H1 (cell line): ENCODE measurements at regions not wholly inside any gene's neighbourhood (a gene's known extent, or its start where the extent isn't known, plus 50 kb on each side); places are given as distances from the start of the nearest gene placed in this dataset.

Source experiments
- CTCF ChIA-PET: fragments of 300-600 bp; sonication (Branson Sonifier 250); formaldehyde crosslinking; loops from one replicate; lab custom pipeline; 2021; ENCODE audit not compliant: partially characterized antibody; lab: Charles Lee
- POLR2A ChIA-PET: fragments of 300-600 bp; sonication (Branson Sonifier 250); formaldehyde crosslinking; loops from one replicate; lab custom pipeline; 2021; ENCODE audit warnings: inconsistent platforms; ENCODE audit not compliant: partially characterized antibody; lab: Charles Lee
- DNase-seq, 2 experiments: peaks; one replicate each; pipeline versions ENCODE4 v3.0.0 to v3.0.0-alpha.2; 2010 to 2022; ENCODE audit warnings: low spot score in 2 of 2, low read depth in 1 of 2, mixed read lengths in 1 of 2
- FAIRE-seq: peaks from 2 replicates; lab custom pipeline; 2011; peaks lifted over from hg19 to GRCh38; lab: Jason Lieb, UNC
- H2AFZ ChIP-seq: 2 replicates; pipeline ENCODE4 v1.8.1; 2012; ENCODE audit warnings: low read length, inconsistent platforms
- H2AK5ac ChIP-seq: 2 replicates; pipeline ENCODE4 v1.6.1; 2013; ENCODE audit warnings: low read depth, low read length
- H2BK120ac ChIP-seq: replicated peaks from 2 replicates; pipeline ENCODE3; 2013; ENCODE audit warnings: low read depth, low read length, inconsistent platforms
- H2BK12ac ChIP-seq: 2 replicates; pipeline ENCODE4 v1.6.1; 2013; ENCODE audit warnings: low read depth, low read length
- H2BK15ac ChIP-seq: 2 replicates; pipeline ENCODE4 v1.6.1; 2013; ENCODE audit warnings: low read length
- H2BK20ac ChIP-seq: 2 replicates; pipeline ENCODE4 v1.6.1; 2013; ENCODE audit warnings: low read length
- H2BK5ac ChIP-seq: 2 replicates; pipeline ENCODE4 v1.6.1; 2013; ENCODE audit warnings: low read depth, low read length
- H3K14ac ChIP-seq: 2 replicates; pipeline ENCODE4 v1.6.1; 2013; ENCODE audit warnings: inconsistent platforms; ENCODE audit not compliant: insufficient read length
- H3K18ac ChIP-seq: 2 replicates; pipeline ENCODE4 v1.6.1; 2013; ENCODE audit warnings: low read length; ENCODE audit errors: extremely low read depth
- H3K23ac ChIP-seq: 2 replicates; pipeline ENCODE4 v1.6.1; 2013; ENCODE audit warnings: inconsistent platforms; ENCODE audit not compliant: insufficient read length
- H3K23me2 ChIP-seq: 2 replicates; pipeline ENCODE4 v1.6.1; 2013; ENCODE audit warnings: low read depth, low read length
- H3K27ac ChIP-seq: 2 replicates; pipeline ENCODE4 v1.6.1; 2011; ENCODE audit warnings: low read depth, low read length, inconsistent platforms
- H3K27me3 ChIP-seq, 4 experiments: replicated peaks in 1 of 4; 1 replicate in 1 of 4; 2 replicates in 3 of 4; pipeline versions ENCODE4 v1.6.1 to v1.8.1; 2011 to 2013; ENCODE audit warnings: low read length in 3 of 4, mild to moderate bottlenecking in 3 of 4, inconsistent platforms in 2 of 4, mixed read lengths in 2 of 4, moderate library complexity in 1 of 4; ENCODE audit not compliant: control insufficient read depth in 3 of 4, insufficient read depth in 3 of 4; ENCODE audit errors: extremely low read depth in 1 of 4
- H3K36me3 ChIP-seq, 4 experiments: 2 replicates each; pipeline versions ENCODE4 v1.6.1 to v1.8.1; 2011 to 2013; ENCODE audit warnings: mild to moderate bottlenecking in 4 of 4, low read length in 3 of 4, moderate library complexity in 2 of 4, control low read depth in 1 of 4, inconsistent platforms in 1 of 4; ENCODE audit not compliant: insufficient read depth in 4 of 4, control insufficient read depth in 2 of 4
- H3K4ac ChIP-seq: replicated peaks from 2 replicates; pipeline ENCODE3; 2013; ENCODE audit warnings: low read length, low read depth, mixed read lengths, inconsistent platforms; ENCODE audit not compliant: insufficient read length
- H3K4me1 ChIP-seq, 4 experiments: replicated peaks in 1 of 4; 1 replicate in 1 of 4; 2 replicates in 3 of 4; pipeline versions ENCODE4 v1.6.1 to v1.8.1; 2011 to 2013; ENCODE audit warnings: low read length in 3 of 4, inconsistent platforms in 2 of 4, mixed read lengths in 1 of 4; ENCODE audit not compliant: insufficient read depth in 4 of 4, control insufficient read depth in 3 of 4
- H3K4me2 ChIP-seq, 2 experiments: 2 replicates each; pipeline versions ENCODE4 v1.6.1 to v1.8.1; 2011 to 2013; ENCODE audit warnings: low read depth in 2 of 2, low read length in 2 of 2, control low read depth in 1 of 2, inconsistent platforms in 1 of 2, mild to moderate bottlenecking in 1 of 2; ENCODE audit not compliant: insufficient read depth in 1 of 2
- H3K4me3 ChIP-seq, 4 experiments: fragments of 200-600, 300-600 bp in 1 of 4; sonication (generic), shearing (Covaris generic), sonication (Bioruptor Twin) in 1 of 4; 2 replicates each; pipeline versions ENCODE4 v1.5.1 to v1.8.1; 2011 to 2016; ENCODE audit warnings: low read length in 4 of 4, low read depth in 3 of 4, control low read depth in 2 of 4, inconsistent platforms in 2 of 4, mild to moderate bottlenecking in 2 of 4, mixed read lengths in 1 of 4, moderate library complexity in 1 of 4; ENCODE audit not compliant: insufficient read depth in 2 of 4; ENCODE audit errors: extremely low read depth in 1 of 4
- H3K56ac ChIP-seq: replicated peaks from 2 replicates; pipeline ENCODE3; 2013; ENCODE audit warnings: low read depth, mild to moderate bottlenecking, mixed read lengths, low read length, inconsistent platforms; ENCODE audit not compliant: insufficient read length
- H3K79me1 ChIP-seq: 2 replicates; pipeline ENCODE4 v1.6.1; 2013; ENCODE audit warnings: low read depth, low read length, control low read depth
- H3K79me2 ChIP-seq, 2 experiments: 2 replicates each; pipeline versions ENCODE4 v1.6.1 to v1.8.1; 2012 to 2013; ENCODE audit warnings: low read length in 2 of 2, mild to moderate bottlenecking in 2 of 2, inconsistent platforms in 1 of 2; ENCODE audit not compliant: insufficient read depth in 2 of 2, control insufficient read depth in 1 of 2
- H3K9ac ChIP-seq, 4 experiments: replicated peaks in 1 of 4; 1 replicate in 1 of 4; 2 replicates in 3 of 4; pipeline versions ENCODE4 v1.6.1 to v1.8.1; 2011 to 2013; ENCODE audit warnings: low read depth in 3 of 4, low read length in 3 of 4, control low read depth in 2 of 4, mild to moderate bottlenecking in 2 of 4, moderate library complexity in 2 of 4, inconsistent platforms in 1 of 4; ENCODE audit errors: extremely low read depth in 1 of 4
- H3K9me3 ChIP-seq, 2 experiments: 2 replicates each; pipeline versions ENCODE4 v1.6.1 to v1.8.1; 2012 to 2013; ENCODE audit warnings: mild to moderate bottlenecking in 2 of 2, moderate library complexity in 2 of 2, control low read depth in 1 of 2, inconsistent platforms in 1 of 2, low read depth in 1 of 2, low read length in 1 of 2, mixed read lengths in 1 of 2; ENCODE audit not compliant: insufficient read depth in 2 of 2
- H4K20me1 ChIP-seq, 2 experiments: replicated peaks in 1 of 2; 2 replicates each; pipeline versions ENCODE3 to v1.8.1; 2011 to 2013; ENCODE audit warnings: inconsistent platforms in 2 of 2, low read length in 2 of 2, mild to moderate bottlenecking in 1 of 2; ENCODE audit not compliant: insufficient read depth in 2 of 2, control insufficient read depth in 1 of 2
- H4K5ac ChIP-seq: 2 replicates; pipeline ENCODE4 v1.6.1; 2013; ENCODE audit warnings: low read length, low read depth, mixed read lengths, inconsistent platforms; ENCODE audit not compliant: insufficient read length
- H4K8ac ChIP-seq: 2 replicates; pipeline ENCODE4 v1.8.0; 2013; ENCODE audit warnings: mild to moderate bottlenecking, moderate library complexity, low read length, inconsistent platforms; ENCODE audit not compliant: insufficient read depth; ENCODE audit errors: extremely low read depth
- H4K91ac ChIP-seq: replicated peaks from 2 replicates; pipeline ENCODE3; 2013; ENCODE audit warnings: low read length, mixed read lengths, inconsistent platforms; ENCODE audit not compliant: insufficient read length
- CTBP2 ChIP-seq: IDR thresholded peaks from 2 replicates; pipeline ENCODE4 v1.7.0; 2011; ENCODE audit warnings: borderline replicate concordance, mild to moderate bottlenecking, moderate library complexity, mixed read lengths, low read length; ENCODE audit not compliant: insufficient read depth, insufficient read length
- E2F6 ChIP-seq: IDR thresholded peaks from 2 replicates; pipeline ENCODE4 v1.6.1; 2012; ENCODE audit warnings: inconsistent platforms
- FOSL1 ChIP-seq: IDR thresholded peaks from 2 replicates; pipeline ENCODE4 v1.6.1; 2011; ENCODE audit warnings: mild to moderate bottlenecking, low read depth, low read length, moderate library complexity; ENCODE audit not compliant: insufficient read depth
- GTF2F1 ChIP-seq: IDR thresholded peaks from 2 replicates; pipeline ENCODE4 v1.6.1; 2012; ENCODE audit warnings: low read depth, low read length, improper control_type of control experiment, borderline replicate concordance
- JUND ChIP-seq: IDR thresholded peaks from 2 replicates; pipeline ENCODE4 v1.6.1; 2011; ENCODE audit warnings: mild to moderate bottlenecking, improper control_type of control experiment, low read length
- WGBS, 2 experiments: shearing (Covaris generic) in 1 of 2; methylation state at CpG; one replicate each; pipeline versions ENCODE4 v1.1.6 to v1.1.7; 2013 to 2015; ENCODE audit warnings: low lambda C conversion rate in 2 of 2, mixed read lengths in 2 of 2, inconsistent platforms in 1 of 2, low coverage in 1 of 2, missing lambda C conversion rate in 1 of 2; ENCODE audit not compliant: insufficient replicate concordance in 2 of 2, insufficient coverage in 1 of 2, insufficient read length in 1 of 2; ENCODE audit errors: extremely low coverage in 1 of 2, missing lambda C conversion rate in 1 of 2; 5-methylcytosine and 5-hydroxymethylcytosine counted together

- 88% methylated on average over 2 of the region's 2 CpGs; no CpG with 5 or more reads in 1 of the 2 experiments for WGBS, 2 experiments
- H3K27me3 ChIP-seq = no peaks in the 10 kb centered on the region
- no peak overlapping the region for H3K14ac ChIP-seq
- H3K9ac ChIP-seq = no peak overlapping the region
- H3K4me2 ChIP-seq = no peak overlapping the region
- DNase-seq = no peak
- H4K8ac ChIP-seq = no peak overlapping the region
- H3K56ac ChIP-seq = no peak overlapping the region
- H2AK5ac ChIP-seq = no peak overlapping the region
- TF ChIP-seq GTF2F1 = no peak
- TF ChIP-seq E2F6 = no peak
- no peak for TF ChIP-seq CTBP2
- TF ChIP-seq JUND = no peak
- no peak for TF ChIP-seq FOSL1
- no peaks in the 10 kb centered on the region for H3K9me3 ChIP-seq
- H3K36me3 ChIP-seq = no peaks in the 10 kb centered on the region
- no peak for FAIRE-seq
- no peak overlapping the region for H3K4me3 ChIP-seq
- H4K5ac ChIP-seq = no peak overlapping the region
- H2BK5ac ChIP-seq = no peak overlapping the region
- H3K23ac ChIP-seq = no peak overlapping the region
- ChIA-PET POLR2A (no interaction called here), CTCF (no interaction called here)
- H3K4ac ChIP-seq = no peak overlapping the region
- no peaks in the 10 kb centered on the region for H4K20me1 ChIP-seq
- H3K79me1 ChIP-seq = no peaks in the 10 kb centered on the region
- H2BK12ac ChIP-seq = no peak overlapping the region
- no peak overlapping the region for H3K27ac ChIP-seq
- no peaks in the 10 kb centered on the region for H3K79me2 ChIP-seq
- H4K91ac ChIP-seq = no peak overlapping the region
- H2BK20ac ChIP-seq = no peak overlapping the region
- H2BK120ac ChIP-seq = no peak overlapping the region
- no peak overlapping the region for H3K18ac ChIP-seq
- H2AFZ ChIP-seq = no peak overlapping the region
- H3K4me1 ChIP-seq = no peaks in the 10 kb centered on the region
- H2BK15ac ChIP-seq = no peak overlapping the region
- peaks cover 5% of the 10 kb centered on the region for H3K23me2 ChIP-seq
Observed at GRCh38 chr13:40468227-40468838, 198.1 kb downstream of the FOXO1 start.
